NCI-H2196 treated with DMSO at 0.1 percent for 48 hours (cell line): ENCODE measurements at regions not wholly inside any gene's neighbourhood (a gene's known extent, or its start where the extent isn't known, plus 50 kb on each side); places are given as distances from the start of the nearest gene placed in this dataset.
"Not testable (repeated sequence)": the region's sequence is repeated elsewhere in the genome, so short reads cannot be mapped to it uniquely, and the experiment has no call there.

Experiments
- DNase-seq: peaks from one replicate; lab custom pipeline; 2025; ENCODE audit not compliant: unreplicated experiment; lab: John Stamatoyannopoulos, UW

DNA sequence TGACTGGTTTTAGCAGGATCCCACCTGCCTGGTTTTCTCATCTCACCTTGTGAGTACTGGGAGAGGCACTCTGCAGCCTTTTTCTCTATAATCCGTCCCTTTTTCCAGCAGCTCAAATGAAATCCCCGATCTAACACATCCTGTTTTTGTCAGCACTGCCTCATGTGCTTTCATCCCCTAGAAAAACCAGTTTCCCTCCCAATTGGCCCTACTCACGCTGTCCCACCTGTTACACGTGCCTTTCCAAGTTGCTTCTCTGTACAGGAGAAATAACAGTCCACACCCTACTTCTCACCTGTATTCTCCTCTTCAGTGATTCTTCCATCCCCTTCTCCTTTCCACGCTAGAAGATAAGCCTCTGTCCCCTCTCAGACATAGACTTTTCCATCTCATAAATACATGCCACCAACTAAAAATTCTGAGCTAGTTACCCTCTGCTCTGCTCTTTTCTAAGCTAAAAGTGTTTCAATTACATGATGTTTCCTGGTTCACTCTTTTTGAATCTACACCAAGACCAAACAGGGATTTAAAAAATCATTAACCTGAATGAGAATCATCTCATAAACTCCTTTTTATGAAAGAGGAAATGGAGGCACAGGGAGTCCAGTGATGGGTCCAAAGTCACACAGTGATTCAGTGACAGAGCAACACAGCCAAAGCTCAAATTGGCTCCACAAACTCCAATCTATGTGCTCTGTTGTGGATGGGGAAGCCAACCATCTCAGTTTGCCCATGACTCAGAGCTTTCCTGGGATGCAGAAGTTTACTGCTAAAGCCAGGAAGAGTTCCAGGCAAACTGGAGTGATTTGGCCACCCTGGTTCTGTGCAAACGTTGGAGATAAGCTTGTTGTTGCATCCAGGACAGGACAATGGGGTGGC lies 240.0 kb upstream of the TMEM132C start:
- DNase-seq = no peak

- DNase-seq = no peak
Measured at GRCh38 chr12:128033473-128033872, 233.5 kb upstream of the TMEM132C start.

DNA sequence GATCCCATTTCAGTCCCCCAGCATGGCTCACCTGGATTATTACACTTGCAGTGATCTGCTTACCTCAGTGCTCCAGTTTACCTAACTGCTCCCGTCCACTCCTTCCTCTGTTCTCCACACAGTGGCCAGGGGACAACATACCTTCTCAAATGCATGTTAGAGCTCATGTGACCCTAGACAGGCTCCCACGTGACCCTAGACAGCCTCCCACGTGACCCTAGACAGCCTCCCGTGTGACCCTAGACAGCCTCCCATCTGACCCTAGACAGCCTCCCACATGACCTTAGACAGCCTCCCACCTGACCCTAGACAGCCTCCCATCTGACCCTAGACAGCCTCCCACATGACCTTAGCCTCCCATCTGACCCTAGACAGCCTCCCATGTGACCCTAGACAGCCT lies 226.0 kb upstream of the TMEM132C start:
- no peak for DNase-seq

- DNase-seq = not testable (repeated sequence)
Measured at GRCh38 chr12:128042283-128042682, 224.7 kb upstream of the TMEM132C start.

DNA sequence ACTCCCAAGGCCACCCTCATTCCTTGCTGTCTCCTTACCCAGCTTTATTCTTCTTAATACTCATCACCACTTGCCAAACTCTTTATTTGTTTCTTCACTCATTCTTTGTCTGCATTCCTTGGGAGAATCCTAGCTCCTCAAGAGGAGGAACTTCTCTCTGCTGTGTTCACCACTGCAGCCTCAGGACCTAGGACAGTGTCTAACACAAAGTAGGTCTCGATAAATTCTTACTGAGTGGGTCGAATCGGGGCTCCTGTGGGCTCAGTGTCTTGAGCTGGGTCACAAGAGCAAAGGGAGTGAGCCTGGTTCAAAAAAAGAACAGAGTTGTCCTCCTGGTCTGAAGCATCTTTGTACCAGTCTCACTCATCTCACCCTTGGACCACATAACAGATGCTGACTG lies 224.1 kb upstream of the TMEM132C start:
- DNase-seq = no peak

- DNase-seq = no peak
Measured at GRCh38 chr12:128043317-128043716, 223.7 kb upstream of the TMEM132C start.

DNA sequence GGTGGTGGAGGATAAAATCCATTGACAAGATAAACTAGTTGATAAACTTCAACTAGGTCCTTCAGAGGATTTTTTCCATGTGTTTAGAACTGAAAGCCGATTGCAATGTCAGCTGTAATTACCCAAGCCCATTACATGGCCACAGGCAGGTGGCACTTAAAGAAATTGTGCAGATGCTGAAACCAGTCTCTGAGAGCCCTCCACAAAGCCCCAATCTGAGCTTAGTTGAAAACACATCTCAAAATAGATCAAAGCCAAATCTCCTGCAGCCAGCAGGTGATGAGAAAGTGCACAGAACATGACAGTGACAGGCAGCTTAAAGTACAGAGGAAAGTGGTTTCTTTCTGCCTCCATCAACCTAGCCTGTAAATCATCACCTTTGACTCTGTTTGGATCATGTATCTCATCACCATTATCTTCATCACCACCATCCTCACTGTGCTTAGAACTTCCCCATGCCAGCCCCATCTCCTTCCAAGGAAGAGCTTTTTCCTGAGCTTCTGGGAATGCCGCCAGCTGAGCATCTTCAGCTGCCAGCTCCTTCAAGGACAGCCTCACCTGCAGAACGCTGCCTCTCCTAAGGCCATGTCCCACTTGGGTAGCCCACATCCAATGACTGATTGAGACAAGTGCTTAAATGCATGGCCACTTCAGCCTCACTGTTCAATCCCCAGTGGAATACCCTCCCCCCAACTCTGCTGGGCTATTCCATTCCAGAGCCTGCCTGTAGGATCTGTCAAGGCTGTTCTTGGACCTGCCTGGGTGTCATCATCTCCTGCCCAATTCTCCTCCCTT lies 219.5 kb upstream of the TMEM132C start:
- DNase-seq = no peak

- DNase-seq = no peak
Measured at GRCh38 chr12:128052331-128052730, 214.6 kb upstream of the TMEM132C start.

DNA sequence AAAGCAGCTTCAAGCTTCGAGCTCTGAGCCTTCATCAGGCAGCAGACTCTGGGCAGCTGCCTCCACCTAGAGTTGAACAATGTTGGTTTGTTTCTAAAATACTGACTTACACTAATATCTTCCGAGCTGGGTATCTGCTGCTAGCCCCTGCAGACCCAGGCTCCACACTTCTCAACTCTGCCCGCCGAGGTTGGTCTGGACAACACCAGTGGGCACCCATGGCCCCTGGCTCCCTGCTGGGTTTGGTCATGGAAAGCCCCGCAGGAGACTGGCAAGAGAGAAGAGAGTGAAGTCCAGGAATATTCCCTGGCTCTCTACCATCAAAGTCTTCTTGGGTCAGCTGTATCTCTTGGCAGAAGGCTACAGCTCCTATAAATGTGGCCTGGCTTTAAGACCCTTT lies 214.2 kb upstream of the TMEM132C start:
- DNase-seq = no peak

- no peak for DNase-seq
Measured at GRCh38 chr12:128055567-128055966, 211.4 kb upstream of the TMEM132C start.

GRCh38 chr12:128056136-128056801 lies 210.7 kb upstream of the TMEM132C start:
- DNase-seq = no peak

DNA sequence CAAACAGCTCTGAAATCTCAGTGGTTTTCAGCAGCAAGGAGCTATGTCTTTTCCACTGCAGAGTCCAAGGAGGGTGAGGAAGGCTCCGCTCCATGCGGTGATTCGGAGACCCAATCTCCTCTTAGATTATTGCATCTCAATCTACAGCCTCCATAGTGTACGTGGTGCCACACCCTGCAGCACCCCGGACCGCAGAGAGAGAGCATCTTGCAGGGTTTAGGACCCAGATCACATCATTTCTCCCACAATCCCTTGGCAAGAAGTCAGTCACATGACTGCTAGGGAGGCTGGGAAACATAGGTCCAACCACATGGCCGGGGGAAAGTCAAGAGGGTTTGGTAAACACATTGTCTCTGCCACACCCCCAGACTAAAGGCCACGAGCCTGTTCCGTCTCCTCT lies 209.4 kb upstream of the TMEM132C start:
- no peak for DNase-seq

GRCh38 chr12:128059621-128060370 lies 207.2 kb upstream of the TMEM132C start:
- no peak for DNase-seq

DNA sequence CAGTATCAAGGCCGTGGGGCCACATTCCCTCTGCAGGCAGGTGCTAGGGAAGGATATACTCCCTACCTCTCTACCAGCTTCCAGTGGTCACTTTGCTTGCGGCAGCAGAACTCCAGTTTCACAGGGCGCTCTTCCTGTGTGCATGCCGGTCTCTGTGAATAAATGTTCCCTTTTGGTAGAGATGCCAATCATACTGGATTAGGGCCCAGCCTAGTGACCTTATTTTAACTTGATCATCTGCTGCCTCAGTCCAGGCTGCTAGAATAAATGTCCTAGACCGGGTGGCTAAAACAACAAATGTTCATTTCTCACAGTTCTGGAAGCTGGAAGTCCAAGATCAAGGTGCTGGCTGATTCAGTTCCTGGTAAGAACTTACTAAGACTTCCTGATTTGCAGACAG lies 198.8 kb upstream of the TMEM132C start:
- DNase-seq = no peak

GRCh38 chr12:128069359-128069997 lies 197.5 kb upstream of the TMEM132C start:
- DNase-seq = peak; percentile 32

DNA sequence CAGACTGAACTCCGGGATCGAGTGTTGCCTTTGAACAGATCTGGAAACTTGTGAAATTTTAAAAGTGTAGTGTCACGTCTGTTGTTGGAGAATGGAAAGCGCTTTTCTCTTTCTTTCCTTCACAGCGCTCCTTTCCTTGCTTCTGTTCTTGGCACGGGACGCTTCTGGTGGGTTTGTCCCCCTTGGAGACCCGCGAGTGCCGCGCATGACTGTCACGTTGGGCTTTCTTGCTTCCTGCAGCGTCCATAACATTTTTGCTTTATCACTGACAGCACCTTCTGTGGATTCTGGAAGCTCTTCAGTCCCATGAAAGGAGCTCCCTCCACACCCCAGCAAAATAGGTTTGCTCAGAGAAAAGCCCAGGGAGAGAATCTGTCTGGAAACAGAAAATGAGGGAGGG lies 193.0 kb upstream of the TMEM132C start:
- DNase-seq = no peak

DNA sequence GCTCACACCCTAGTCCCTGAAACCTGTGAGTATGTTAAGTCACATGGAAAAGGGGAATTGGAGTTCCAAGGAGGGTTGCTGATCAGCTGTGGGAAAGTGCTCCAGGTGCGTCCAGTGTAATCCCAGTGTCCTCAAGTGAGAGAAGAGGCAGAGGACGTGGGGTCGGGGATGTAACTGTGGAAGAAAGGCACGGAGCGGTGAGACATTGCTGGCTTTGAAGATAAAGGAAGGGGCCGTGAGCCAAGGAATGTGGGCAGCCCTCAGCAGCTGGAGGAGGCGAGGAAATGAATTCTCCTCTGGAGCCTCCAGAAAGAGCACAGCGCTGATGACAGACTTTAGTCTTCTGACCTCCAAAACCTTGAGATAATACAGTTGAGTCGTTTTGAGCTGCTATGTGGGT lies 191.6 kb upstream of the TMEM132C start:
- no peak for DNase-seq

DNA sequence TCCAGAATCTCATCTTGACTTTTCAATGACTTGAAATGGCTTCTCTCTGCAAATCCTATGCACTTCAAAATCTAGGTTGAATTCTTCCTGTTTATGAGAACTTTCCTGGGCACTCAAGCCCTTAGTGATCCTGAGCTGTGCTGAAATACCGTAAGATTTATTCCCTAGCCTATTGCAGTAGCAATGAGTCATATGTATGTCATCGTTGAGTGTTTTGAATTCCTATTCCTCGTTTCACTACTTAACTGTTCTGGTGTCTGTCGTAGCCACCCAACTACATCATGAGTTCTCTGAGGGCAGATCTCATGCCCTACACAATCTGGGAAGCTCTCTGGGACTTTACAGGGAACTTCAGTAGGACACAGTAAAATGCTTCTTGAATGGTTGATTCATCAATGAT lies 190.8 kb upstream of the TMEM132C start:
- DNase-seq = no peak

GRCh38 chr12:128077211-128077916 lies 189.6 kb upstream of the TMEM132C start:
- DNase-seq = no peak

DNA sequence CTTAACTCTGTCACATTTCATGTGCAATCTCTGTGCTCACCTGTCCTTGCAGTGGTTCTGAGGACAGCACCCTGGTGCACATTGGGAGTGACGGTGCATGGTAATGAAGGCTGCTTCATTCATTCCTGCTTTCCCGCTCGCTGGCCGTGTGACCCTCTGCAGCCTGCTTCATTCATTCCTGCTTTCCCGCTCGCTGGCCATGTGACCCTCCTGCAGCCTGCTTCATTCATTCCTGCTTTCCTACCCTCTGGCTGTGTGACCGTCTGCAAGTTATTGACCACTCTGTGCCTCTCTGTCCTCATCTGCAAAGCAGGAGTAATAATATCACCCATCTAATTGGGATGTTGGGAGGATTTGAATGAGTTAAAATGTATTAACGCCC lies 189.1 kb upstream of the TMEM132C start:
- no peak for DNase-seq
